Stimulated activated CD8-positive, alpha-beta memory T cell treated with anti-CD3 and anti-CD28 coated beads, Interleukin-7, amount 100 ng/mL, for 1 hour (primary cell): ENCODE measurements at regions not wholly inside any gene's neighbourhood (a gene's known extent, or its start where the extent isn't known, plus 50 kb on each side); places are given as distances from the start of the nearest gene placed in this dataset.
"Not testable (repeated sequence)": the region's sequence is repeated elsewhere in the genome, so short reads cannot be mapped to it uniquely, and the experiment has no call there.

Experiments
- DNase-seq, 2 donors: peaks; one replicate each; pipeline ENCODE4 v3.0.0-alpha.2; 2020; ENCODE audit warnings: low read depth in 2 of 2

GRCh38 chr21:15614766-15615165 lies 115.0 kb upstream of the USP25 start:
- no peak for DNase-seq

- DNase-seq = no peak
These were observed 112.8 kb upstream of the USP25 start for GRCh38 chr21:15616864-15617574.

- no peak for DNase-seq
These were observed 111.8 kb upstream of the USP25 start for GRCh38 chr21:15617964-15618363.

- no peak for DNase-seq
These were observed 108.9 kb upstream of the USP25 start for GRCh38 chr21:15620892-15621291.

GRCh38 chr21:15624646-15625045 lies 105.1 kb upstream of the USP25 start:
- no peak for DNase-seq

- DNase-seq = no peak
These were observed 104.4 kb upstream of the USP25 start for GRCh38 chr21:15625363-15625762.

- no peak for DNase-seq
These were observed 103.8 kb upstream of the USP25 start for GRCh38 chr21:15626031-15626430.

- DNase-seq = no peak
These were observed 102.8 kb upstream of the USP25 start for GRCh38 chr21:15627011-15627410.

- no peak for DNase-seq
These were observed 102.0 kb upstream of the USP25 start for GRCh38 chr21:15627823-15628222.

- no peak for DNase-seq
These were observed 98.4 kb upstream of the USP25 start for GRCh38 chr21:15631342-15631741.

GRCh38 chr21:15634541-15634940 lies 95.2 kb upstream of the USP25 start:
- not testable (repeated sequence) for DNase-seq

GRCh38 chr21:15638856-15639549 lies 90.8 kb upstream of the USP25 start:
- no peak for DNase-seq

GRCh38 chr21:15640113-15640512 lies 89.7 kb upstream of the USP25 start:
- DNase-seq = not testable (repeated sequence)

GRCh38 chr21:15644489-15644888 lies 85.3 kb upstream of the USP25 start:
- DNase-seq = no peak

- DNase-seq = no peak
These were observed 84.0 kb upstream of the USP25 start for GRCh38 chr21:15645830-15646229.

- no peak for DNase-seq
These were observed 79.0 kb upstream of the USP25 start for GRCh38 chr21:15650735-15651134.

- no peak for DNase-seq
These were observed 78.6 kb upstream of the USP25 start for GRCh38 chr21:15651172-15651571.

- no peak for DNase-seq
These were observed 76.1 kb upstream of the USP25 start for GRCh38 chr21:15653710-15654109.

- no peak for DNase-seq
These were observed 75.6 kb upstream of the USP25 start for GRCh38 chr21:15654171-15654570.

GRCh38 chr21:15659753-15660422 lies 69.9 kb upstream of the USP25 start:
- no peak for DNase-seq

- DNase-seq = no peak
These were observed 69.4 kb upstream of the USP25 start for GRCh38 chr21:15660423-15660804.

GRCh38 chr21:15667010-15667409 lies 62.8 kb upstream of the USP25 start:
- no peak for DNase-seq

GRCh38 chr21:15667819-15668218 lies 62.0 kb upstream of the USP25 start:
- no peak for DNase-seq
